NCI-H2196 treated with DMSO at 0.1 percent for 48 hours (cell line): ENCODE measurements at regions not wholly inside any gene's neighbourhood (a gene's known extent, or its start where the extent isn't known, plus 50 kb on each side); places are given as distances from the start of the nearest gene placed in this dataset.
"Not testable (repeated sequence)": the region's sequence is repeated elsewhere in the genome, so short reads cannot be mapped to it uniquely, and the experiment has no call there.

Source experiments
- DNase-seq: peaks from one replicate; lab custom pipeline; 2025; ENCODE audit not compliant: unreplicated experiment; lab: John Stamatoyannopoulos, UW

- DNase-seq = not testable (repeated sequence)
Measured at GRCh38 chr4:74505355-74505978, 60.5 kb downstream of the AREG start.

- not testable (repeated sequence) for DNase-seq
Measured at GRCh38 chr4:74509363-74509762, 64.4 kb downstream of the AREG start.

GRCh38 chr4:74516303-74516702, 71.4 kb downstream of the AREG start:
- no peak for DNase-seq

GRCh38 chr4:74517996-74518395, 73.1 kb downstream of the AREG start:
- DNase-seq = no peak

DNA sequence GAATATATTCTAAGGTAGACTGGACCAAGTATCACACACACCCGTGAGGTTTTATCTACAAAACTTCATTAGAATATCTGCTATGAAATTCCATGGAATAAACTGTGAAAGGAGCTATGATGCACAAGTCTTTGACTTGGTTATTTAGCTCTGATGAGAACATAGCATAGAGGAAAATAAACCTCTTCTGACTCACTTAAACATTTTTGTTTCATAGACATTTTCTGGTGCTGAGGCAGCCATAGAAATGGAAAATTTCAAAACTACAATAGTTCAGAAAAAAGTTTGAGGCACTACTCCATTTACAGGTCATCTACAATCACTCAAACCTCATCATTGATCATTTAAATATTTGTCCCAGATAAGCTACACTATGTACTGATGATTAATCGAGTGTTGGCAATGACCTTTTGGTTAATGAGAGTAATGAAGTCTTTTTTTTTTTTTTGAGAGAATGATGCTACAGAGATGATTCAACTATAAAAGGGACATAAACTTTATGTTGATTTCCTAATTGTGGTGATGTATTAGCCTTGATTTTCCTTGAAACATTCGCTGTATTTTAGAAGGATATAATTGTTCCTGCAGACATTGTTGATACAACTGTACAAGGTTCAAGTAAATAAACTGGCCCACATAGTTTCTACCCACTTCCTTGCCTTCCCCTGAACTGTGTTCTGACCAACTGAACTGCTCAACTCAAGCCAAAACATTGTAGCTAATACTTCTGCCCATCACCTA, 77.5 kb downstream of the AREG start:
- no peak for DNase-seq

DNA sequence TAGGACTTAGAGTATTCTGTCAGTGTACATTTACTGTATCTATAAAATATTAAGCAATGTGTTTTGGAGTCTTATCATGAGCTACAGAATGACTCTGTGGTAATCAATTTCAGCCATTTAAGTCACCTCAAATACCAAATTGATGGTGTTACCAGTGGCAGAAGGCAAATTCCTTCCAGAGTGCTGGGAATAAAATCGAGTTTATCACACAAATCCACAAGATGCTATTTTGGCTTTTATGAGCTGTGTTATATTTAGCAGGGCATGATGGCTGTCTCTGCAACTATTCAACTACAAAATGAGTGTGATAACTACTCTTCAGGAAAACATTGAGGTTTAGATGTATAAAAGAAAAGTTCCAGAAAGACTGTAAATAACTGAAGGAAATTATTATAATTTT, 78.2 kb downstream of the AREG start:
- no peak for DNase-seq

DNA sequence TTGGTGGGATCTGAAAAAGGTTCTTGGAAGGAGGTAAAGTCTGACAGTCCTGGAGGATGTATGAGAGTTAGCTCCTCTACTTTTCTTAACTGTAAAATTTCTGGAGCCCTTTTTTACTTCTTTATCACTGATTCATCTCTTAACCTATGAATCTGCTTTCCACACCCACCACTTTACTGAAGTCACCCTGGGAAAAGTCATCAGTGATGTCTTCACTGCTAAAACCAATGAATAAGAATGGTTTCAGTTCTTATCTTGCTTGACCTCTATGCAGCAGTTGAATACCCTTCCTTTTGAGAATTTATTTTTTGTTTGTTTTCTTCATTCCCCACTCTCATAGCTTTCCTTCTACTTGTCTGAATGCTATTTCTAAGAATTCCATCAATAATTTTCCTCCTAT, 80.0 kb downstream of the AREG start:
- no peak for DNase-seq

DNA sequence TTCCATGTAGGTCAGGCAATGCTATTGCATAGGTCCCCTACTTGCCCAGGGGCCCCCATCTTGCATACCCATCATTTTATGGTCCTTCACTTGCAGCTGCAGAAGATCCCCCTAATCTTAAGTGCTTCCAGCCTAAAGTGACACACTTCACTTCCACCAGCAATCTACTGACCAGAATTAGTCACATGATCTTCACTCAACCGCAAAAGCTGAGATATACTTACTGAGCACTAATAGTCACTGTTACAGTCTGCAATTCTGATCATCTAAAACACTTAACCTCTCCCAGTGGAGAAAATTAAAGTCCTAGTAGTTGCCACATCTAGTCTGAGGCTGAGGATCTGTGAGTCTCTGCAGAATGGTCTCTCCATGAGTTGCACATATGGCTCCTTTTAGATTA, 82.1 kb downstream of the AREG start:
- no peak for DNase-seq

DNA sequence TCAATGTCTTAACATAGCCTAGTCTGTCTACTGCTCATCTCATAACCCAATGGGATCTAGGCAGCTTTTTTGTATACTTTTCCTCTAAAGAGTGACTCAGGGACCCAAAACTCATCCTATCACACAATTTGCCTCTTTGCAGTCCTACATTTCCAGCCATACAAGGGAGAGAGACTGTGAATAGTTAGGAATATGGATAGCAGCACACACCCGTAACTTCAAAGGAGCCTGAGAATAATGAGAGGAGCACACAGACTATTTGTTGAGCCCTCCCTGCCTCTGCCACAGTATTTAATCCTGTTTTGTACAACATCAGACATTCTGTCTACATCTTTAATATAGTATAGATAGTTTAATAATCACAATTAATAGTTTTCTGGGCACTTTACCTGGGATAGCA, 83.2 kb downstream of the AREG start:
- no peak for DNase-seq

DNA sequence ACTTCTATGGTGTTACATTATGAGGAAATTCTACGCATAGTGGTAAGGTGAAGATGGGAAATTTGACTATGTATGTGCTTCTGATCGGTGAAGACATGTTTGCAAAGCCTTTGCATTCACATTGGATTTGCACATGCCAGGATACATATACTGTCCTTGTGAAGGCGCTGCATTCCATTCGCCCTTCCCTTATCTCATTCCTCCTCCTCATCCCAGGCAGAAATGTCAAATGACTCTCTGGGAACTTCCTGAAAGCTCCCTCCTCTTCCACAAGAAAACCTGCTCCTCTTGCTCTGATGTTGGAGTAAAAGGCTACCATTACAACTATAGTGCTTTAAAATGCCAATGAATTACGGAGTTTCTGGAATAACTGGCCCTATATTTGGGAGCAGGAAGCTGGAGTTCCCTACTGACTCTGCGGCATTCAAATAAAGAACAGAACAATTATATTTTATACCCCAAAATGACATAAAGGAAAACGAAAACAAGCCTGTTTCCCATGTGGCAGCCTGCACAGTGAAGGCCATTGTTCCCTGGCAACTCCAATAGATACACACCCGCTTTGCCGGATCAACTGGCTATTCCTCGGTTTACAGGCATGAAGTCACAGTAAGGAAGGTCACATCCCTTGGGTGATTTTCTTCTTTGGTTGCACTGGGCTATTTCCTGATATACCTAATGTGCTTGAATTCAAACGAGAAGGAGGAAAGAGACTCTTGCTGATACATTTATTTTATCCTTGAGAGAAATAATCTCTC, 84.5 kb downstream of the AREG start:
- no peak for DNase-seq

GRCh38 chr4:74531963-74532794, 87.2 kb downstream of the AREG start:
- no peak for DNase-seq

DNA sequence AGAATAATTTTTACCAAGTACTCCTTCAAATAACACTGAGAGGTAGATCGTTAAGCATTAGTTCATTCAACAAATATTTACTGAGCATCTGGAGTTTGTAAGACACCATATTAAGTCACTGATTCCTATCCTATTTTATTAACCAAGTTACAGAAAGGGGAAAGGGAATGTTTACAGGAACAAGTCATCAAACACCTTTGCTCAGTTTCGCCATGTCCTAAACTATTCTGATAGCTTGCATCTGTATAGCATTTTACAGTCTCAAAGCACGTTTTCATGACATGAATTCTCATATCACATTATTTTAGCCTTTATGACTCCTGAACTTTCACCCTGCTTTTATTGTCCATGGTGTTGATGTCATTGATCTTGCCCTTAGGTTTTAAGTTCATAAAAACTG, 89.2 kb downstream of the AREG start:
- no peak for DNase-seq

DNA sequence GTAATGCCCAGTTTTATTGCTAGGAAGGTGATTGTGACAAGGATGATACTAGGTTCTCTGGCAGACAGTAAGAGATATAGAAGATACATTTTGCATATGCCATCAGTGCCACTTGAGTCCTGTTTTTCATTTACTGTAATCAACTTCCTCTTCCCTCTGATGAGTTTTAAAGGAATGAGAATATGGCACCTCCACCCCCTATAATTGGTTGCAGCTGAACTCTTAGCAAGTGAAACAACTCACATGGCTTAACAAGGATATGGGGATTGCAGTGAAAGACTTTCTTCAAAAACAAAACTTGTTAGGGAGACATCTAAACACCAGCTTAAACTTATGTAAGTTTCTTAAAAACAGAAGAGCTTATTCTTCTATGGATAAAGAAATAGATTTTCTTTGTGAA, 90.0 kb downstream of the AREG start:
- DNase-seq = no peak

- DNase-seq = no peak
Measured at GRCh38 chr4:74535512-74535911, 90.6 kb downstream of the AREG start.

- no peak for DNase-seq
Measured at GRCh38 chr4:74536557-74536956, 91.6 kb downstream of the AREG start.

DNA sequence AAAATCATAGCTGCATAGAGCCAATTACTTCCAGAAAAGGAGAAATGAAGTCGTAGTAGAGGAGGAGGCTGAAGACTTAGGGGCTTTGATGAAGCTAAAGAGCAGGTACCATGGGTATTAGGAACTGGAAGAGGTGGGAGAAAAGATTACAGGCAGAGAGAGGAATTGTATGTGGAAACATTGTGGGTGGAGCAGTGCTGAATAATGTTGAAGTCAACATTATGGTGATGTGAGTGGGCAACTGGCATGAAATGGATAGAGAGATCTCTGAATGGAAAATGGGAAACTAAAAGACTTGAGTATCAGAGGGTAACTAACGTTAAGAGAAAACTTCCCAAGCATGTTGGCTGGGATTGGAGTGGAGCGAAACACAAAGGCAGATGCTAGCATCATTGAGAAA, 92.5 kb downstream of the AREG start:
- no peak for DNase-seq

DNA sequence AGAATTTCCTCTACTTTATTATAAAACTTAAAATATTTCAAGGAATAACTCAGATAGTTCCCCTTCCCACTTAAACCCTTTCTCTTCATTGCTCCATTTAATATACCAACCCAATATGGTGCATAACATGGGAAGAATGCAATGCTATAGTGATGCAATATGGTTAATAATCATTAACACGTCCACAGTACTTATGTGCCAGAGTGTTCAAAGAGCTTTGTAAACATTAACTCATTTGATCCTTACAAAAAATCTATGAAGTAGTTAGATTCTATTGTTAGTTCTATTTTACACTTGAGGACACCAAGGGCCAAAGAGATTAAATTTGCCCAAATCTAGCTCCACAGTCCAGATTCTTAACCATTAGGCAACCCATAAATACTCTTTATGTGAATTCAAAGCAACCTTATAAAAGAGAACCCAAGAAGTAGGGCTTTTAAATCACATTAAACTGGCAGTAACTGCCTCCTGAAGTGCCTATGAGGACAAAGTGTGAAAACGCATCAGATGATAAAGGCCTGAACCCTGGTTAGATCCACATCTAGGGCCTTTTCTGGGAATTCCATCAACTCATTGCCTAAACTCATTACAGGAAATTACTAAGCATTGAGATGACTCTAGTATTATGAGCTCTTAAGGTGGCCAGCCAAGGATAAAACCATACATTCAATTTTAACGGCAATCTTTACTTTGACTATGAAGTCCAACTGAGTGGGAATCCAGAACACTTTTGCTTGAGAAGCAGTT, 94.3 kb downstream of the AREG start:
- no peak for DNase-seq

DNA sequence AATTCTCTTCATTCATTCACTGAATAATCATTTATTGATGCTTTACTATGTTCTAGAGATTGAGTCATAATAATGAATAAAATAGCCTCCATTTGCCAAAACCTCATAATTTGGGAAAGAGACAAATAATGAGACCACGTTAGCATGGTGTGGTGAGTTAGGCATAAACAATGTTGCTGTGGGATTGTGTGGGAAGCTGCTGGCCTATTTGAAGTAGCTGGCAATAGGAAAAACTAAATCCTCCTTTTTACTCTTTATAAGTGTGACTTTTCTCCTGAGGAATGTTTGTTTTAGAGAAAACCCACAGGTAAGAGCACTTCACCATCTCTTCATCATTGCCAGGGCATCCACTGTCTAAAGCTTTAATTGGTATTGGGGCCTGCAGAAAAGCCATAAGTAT, 95.3 kb downstream of the AREG start:
- no peak for DNase-seq

DNA sequence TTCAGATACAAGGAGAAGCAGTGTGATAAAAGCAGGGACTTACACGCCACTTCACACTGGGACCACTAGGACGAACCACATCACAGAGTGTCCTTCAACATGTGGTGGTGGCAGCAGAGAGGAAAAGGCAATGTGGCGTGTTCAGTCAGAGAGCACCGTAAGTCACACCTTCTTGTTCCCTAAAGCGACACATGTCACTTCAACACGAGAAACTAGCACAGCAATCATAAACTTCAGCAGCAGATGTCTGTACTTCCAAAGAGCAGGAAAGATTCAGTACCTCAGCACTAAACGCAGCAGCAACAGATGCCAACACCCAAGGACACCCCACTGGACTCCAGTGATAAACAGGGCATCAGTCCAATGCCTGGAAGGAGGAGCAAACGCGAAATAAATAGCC, 96.7 kb downstream of the AREG start:
- DNase-seq = no peak

DNA sequence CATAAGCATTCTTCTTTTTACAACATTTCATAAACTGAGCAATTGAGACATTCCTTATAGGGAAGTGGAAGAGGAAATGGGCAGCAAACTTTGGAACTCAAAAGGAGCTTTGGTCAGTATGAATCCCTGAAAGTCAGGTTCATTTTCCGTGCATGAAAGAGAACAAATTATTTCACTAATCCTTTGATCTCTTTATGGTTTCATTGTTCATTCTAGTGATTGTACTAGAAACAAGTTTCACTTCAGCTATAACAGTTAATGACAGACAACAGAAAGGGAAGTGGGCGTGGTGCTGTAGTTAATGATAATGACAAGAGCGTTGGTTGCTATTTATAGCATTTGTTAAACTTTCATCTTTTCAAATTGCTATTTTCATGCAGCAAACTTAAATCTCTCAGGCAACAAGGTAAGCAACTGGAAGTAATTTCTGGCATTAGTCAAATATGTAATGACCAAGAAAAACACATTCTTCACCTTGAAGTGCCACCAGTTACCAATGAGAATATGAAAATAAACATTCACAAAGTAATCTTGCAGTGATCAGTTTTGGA, 98.4 kb downstream of the AREG start:
- DNase-seq = no peak
